GM12864 (cell line): ENCODE measurements at regions not wholly inside any gene's neighbourhood (a gene's known extent, or its start where the extent isn't known, plus 50 kb on each side); places are given as distances from the start of the nearest gene placed in this dataset.
A peak's percentile ranks its signal among the peaks of the same experiment; 100 is the strongest.

Experiments
- DNase-seq: peaks from one replicate; pipeline ENCODE4 v3.0.0-alpha.2; 2011; ENCODE audit warnings: low read depth
- H3K4me3 ChIP-seq: 2 replicates; pipeline ENCODE4 v1.5.1; 2011; ENCODE audit warnings: mild to moderate bottlenecking, low read depth, low read length, control low read depth
- TF ChIP-seq, protein P1 (sequence below): IDR thresholded peaks from 2 replicates; pipeline ENCODE4 v1.5.1; 2011; ENCODE audit warnings: low read depth, mild to moderate bottlenecking, moderate library complexity, low read length, control low read depth, inconsistent platforms; ENCODE audit errors: missing control alignments

DNA sequence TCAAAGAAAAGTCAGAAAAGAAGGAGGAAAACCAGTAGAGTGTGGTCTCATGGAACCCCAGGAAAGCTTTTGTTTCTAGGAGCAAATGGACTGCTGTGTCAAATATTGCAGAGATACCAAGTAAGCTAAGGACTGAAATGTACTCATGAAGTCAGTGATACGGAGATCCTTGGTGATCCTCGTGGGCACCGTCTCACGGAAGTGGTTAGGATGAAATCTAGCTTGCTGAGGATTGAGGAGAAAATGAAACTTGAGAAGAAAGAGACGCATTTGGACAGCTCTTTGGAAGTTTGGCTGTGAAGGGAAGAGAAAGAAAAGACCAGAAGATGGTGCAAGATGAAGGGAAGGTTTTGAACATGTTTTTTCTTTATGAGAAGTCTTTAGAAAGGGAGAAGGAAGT is 104.0 kb upstream of the CCND2 start:
- TF ChIP-seq, protein P1, sequence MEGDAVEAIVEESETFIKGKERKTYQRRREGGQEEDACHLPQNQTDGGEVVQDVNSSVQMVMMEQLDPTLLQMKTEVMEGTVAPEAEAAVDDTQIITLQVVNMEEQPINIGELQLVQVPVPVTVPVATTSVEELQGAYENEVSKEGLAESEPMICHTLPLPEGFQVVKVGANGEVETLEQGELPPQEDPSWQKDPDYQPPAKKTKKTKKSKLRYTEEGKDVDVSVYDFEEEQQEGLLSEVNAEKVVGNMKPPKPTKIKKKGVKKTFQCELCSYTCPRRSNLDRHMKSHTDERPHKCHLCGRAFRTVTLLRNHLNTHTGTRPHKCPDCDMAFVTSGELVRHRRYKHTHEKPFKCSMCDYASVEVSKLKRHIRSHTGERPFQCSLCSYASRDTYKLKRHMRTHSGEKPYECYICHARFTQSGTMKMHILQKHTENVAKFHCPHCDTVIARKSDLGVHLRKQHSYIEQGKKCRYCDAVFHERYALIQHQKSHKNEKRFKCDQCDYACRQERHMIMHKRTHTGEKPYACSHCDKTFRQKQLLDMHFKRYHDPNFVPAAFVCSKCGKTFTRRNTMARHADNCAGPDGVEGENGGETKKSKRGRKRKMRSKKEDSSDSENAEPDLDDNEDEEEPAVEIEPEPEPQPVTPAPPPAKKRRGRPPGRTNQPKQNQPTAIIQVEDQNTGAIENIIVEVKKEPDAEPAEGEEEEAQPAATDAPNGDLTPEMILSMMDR: no peak
- DNase-seq: no peak
- no peak overlapping the region for H3K4me3 ChIP-seq

DNA sequence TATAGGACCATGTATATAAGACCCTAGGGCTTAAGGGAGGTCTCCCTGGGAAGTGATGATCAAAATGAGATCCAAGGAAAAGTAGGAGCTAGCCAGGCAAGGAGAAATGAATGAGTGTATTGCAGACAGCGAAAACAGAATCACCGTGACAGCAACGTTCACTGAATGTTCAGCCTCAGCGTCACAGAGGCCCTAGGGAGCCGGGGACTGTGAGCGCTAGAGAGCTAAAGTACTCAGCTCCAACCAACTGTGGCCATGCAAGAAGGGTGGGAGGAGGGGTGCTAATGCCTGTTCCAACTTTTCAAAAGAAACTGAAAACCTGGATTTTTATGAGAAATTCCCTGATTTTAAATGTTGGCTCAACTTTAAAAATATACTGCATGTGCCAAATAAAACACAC is 105.5 kb upstream of the CCND2 start:
- H3K4me3 ChIP-seq: no peak overlapping the region
- TF ChIP-seq, protein P1: no peak
- DNase-seq: no peak

DNA sequence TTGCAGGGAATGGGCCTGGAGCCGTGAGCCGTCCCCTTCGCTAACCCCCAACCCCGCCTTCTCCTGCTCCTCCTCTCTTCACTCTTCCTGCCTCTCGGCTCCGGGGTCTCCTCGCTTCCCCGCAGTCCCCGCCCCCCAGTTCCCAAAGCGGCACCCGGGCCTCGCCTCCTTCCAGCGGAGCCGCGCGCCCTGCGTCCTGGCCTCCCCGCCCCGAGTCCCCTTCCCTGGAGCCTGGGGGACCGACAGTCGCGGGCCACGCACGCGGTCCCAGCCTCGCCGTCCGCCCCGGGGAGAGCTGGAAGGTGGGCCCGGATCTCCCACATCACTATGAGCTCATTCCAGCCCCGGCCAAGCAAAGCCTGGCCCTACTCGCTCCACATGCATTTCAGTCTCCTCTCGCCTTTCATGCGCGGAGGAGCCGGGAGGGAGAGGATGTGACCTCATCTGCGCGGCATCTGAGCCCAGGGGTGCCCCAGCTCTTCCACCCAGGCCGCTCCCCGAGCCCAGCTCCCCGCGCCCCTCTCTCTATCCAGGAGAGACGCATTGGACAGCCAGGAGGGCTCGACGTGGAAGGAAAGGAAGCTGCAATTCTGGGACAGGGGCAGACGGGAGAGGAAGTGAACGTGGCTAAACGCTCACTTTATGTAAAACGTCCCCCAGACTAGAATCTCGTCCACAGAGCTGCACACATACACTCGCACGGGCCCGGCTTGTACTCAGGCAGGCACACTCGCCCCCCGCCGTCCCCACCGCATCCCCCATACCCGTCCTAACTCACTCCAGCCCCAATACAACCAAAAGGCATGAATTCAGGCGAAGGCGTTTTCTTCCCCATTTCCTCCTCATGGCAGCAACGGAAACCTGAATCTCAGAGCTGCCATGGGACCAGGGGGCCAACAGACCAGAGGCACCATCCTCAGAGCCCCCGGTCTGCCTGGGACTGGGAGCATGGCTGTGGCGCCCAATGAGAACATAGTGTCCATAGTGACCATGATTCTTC is 108.7 kb upstream of the CCND2 start:
- TF ChIP-seq, protein P1: no peak
- H3K4me3 ChIP-seq: peak overlapping the region; percentile 58
- DNase-seq: no peak

GRCh38 chr12:4164188-4164558 is 109.4 kb upstream of the CCND2 start:
- H3K4me3 ChIP-seq: peak overlapping the region; percentile 58
- no peak for DNase-seq
- TF ChIP-seq, protein P1: no peak

DNA sequence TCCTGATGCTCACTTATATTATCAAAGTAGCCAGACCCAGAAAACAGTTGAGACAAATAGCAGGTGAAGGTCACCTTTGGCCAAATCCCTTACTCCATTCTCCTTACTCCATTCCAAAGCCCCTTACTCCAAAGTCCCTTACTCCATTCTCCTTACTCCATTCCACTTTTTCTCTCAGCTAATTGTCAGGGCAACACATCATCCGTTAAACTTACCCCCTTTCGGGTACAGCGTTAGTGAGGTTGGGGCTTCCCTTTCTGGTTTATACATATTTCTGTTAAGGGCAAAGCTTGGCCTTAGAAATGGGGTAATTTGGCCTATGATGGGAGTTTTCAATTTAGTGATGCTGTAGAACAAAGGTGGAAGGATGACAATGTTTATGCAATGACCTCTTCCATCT is 111.8 kb upstream of the CCND2 start:
- H3K4me3 ChIP-seq: no peak overlapping the region
- DNase-seq: no peak
- TF ChIP-seq, protein P1: no peak

DNA sequence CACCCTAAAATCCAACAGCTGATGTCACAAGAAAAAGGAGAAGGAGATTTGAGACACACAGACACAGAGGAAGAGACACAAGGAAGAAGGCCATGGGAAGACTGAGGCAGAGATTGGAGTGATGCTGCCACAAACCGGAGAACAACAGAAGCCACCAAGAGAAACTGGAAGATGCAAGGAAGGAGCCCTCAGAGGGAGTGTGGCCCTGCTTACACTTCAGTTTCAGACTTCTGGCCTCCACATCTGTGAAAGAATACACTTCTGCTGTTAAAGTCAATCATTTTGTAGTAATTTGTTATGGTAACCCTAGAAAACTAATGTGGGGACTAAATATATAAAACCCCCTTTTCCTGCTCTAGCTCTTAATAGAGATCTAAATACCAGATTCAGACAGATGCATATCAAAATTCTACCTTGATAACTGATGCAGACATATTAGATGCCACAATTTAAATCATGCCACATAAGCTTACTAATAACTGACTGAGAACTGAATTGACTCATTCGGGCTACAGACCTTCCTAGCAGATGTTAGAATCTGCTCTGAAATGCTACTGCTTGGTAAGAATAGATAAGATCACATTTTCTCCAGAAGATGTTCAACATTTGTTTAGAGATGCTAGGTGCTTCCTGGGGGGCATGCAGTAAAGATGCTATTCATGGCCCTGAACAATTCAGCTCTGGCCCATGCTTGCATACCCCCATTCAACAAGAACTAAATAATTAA is 113.1 kb upstream of the CCND2 start:
- DNase-seq: no peak
- no peak overlapping the region for H3K4me3 ChIP-seq
- TF ChIP-seq, protein P1: no peak
